ENCODE measurements at regions not wholly inside any gene's neighbourhood (a gene's known extent, or its start where the extent isn't known, plus 50 kb on each side); places are given as distances from the start of the nearest gene placed in this dataset.
"Not testable (repeated sequence)": the region's sequence is repeated elsewhere in the genome, so short reads cannot be mapped to it uniquely, and the experiment has no call there.

DNA sequence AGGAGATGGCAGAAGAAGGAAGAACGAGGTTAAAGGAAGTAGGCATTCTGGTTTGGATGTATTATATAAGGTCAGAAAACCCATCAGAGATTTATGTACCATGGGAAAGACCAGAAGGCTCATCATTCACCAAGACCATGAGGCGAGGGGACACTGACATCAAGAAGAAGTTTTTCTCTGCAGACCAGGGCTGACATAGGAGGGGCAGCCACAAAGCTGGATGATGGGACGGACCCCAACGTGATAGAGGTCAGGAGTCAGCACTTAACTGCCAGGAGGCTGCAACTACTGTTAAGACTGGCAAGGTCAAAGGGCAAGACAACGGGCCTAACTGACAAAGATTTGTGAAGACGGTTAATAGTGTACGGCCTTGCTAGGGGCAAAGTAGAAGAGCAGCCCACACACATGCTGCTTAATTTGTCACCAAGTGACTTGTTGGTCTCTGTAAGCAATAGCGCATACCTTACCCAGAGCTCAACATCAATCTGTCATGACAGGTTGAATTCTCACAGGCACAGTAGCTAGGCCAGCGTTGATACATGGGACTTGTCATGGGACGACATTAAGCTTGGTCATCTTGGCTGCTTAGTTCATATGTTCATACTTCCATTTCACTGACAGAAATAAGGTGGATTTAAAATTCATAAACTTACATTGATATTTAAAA is 579.7 kb upstream of the CDH10 start:
- DNase-seq (ENCODE audit: low read depth): no peak

DNA sequence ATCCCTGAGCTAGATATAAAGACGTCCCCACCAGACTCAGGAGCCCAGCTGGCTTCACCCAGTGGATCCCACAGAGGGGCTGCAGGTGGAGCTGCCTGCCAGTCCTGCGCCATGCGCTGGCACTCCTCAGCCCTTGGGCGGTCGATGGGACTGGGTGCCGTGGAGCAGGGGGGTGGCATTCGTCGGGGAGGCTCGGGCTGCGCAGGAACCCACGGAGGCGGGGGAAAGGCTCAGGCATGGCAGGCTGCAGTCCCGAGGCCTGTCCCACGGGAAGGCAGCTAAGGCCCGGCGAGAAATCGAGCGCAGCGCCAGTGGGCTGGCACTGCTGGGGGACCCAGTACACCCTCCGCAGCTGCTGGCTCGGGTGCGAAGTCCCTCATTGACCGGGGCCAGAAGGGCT is 555.1 kb upstream of the CDH10 start:
- DNase-seq (ENCODE audit: low read depth): not testable (repeated sequence)

DNA sequence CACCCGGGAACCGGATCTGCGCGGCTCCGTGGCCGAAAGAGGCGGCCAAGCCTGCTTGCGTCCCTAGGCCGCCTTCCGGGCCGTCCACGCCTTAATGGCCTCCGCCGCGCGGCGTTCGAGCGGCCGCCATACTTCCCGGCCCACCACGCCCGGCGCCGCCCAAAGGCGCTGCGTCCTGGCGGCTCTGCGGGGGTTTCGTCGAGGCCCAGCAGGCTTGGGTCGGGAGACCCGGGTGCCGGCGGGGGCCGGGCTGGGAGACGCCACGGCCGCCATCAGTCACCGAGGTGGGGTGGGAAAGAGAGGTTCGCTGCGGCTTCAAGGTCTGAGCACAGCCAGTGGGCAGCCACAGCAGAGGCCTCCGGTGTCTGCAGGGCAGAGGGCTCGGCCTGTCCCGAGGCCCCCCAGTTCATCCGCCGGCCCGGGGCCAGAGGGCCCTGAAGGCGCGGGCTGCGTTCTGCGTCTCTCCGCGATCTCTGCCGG is 545.8 kb upstream of the CDH10 start:
- DNase-seq (ENCODE audit: low read depth): no peak

DNA sequence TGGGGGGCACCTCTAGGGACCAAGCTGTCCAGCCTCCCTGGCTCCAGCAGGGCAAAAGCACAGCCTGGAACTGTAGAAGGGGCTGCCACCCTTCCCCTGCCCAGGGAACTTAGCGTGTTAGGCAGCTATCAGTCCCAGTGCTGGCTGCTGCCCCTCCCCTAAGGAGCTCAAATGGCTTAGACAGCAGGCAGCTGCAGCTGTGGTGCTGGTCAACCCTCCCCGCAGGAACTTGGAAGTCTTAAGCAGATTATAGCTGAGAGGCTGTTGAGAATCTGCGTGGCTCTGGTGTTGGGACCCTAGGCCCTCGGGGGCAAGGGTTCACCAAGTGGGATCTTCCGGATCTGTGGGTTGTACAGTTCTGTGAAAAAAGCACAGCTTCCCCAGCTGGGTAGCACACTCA is 536.5 kb upstream of the CDH10 start:
- DNase-seq (ENCODE audit: low read depth): no peak

DNA sequence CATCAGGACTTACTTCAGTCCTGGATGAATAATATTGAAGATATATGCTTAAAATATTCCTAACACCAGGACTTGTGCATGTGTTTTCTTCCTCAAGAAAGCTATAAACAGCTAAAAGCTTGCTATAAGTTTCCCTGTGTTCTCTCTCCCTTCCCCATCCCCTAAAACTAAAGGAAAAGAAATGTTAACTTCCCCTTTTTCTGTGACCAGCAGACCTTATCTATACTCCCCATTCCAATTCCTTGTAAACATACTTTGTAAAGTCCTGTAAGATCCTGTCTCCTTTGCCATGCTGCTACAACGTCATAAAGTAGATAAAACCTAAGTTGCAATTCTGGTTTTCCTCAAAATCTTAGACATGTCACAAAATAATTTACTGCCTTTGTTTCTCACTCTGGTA is 517.8 kb upstream of the CDH10 start:
- not testable (repeated sequence) for DNase-seq (ENCODE audit: low read depth)

DNA sequence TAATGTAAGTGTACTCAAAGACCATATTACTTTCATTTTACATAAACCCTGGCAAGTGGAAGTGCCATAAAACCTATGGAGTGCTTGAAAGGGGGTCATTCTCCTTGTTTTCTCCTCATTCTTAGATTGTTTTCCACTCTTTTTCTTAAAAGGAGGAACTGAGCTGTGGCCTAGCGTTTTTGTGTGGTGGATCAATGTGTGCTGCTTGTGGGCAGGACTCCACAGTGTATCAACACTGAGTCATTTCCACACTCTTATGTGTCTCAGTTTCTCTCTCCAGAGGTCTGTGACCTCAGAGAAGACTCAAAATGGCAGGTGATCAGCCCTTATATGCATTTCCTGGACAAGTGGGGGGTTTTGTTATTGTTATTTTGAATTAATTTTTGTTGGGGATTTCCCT is 516.1 kb upstream of the CDH10 start:
- no peak for DNase-seq (ENCODE audit: low read depth)

DNA sequence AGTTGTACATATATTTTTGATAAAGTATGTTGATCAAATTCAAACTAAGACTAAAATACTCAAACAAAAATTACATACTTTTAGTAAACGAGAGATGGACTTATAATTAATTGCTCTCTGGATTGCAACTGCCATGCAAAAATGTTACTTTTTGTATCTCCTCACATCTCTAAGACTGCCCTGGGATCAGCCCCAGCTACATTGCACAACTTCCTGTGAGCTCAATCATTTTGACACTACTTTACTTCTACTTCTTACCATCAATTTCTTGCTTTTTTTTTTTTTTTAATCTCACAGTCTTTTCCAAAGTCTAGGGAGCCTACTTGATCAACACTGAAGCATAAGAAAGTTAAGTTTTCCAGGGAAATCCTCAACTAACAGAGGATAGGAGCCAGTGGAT is 506.0 kb upstream of the CDH10 start:
- DNase-seq (ENCODE audit: low read depth): no peak

DNA sequence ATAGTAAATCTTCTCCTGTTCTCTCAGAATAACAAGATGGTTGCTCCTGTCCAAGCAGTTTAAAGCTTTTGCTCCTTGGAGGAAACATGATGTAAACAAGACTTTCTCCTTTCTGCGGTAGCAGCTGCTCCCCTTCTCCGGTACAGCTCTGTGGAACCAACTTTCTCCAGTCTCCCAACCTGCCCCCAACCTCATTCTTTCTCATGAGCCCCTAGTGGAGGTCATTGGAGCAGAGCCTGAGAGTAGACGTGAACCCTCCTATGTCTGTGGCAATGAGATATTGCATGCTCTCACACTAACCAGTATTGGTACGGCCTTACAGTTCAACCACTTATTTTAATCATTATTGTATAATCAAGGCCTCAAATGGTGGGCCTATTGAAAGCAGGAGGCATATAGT is 483.8 kb upstream of the CDH10 start:
- DNase-seq (ENCODE audit: low read depth): no peak

DNA sequence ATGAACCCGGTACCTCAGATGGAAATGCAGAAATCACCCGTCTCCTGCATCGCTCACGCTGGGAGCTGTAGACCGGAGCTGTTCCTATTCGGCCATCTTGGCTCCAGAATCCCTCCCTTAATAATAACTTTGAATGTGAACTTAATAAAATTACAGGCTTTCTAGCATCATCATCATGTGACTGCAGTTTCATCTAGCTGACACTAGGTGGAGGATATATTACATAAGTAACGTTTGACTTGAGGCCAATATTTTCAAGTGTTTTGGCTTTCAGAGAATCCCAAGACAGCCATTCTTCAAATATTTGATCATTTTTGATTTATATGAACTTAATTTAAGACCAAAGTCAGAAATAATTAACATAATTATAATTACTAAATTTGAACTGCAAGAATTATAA is 474.9 kb upstream of the CDH10 start:
- no peak for DNase-seq (ENCODE audit: low read depth)

DNA sequence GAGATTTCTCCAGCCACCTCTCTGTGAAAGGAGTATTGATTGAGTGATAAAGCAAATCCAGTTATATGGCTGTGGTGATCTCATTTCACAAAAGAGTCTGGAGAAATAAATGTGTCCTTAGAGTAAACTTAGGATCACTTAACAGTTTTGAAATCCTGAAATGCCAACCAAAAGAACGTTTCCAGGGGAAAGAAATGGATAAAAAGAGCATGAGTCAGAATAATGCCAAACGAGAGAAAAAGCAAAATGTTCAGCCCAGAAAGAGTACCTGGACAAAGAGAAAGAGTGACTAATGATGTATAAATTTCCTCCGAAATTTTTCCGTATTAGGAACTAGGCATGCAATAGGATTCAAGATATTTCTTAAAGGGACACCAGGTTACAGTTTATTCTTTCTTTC is 463.1 kb upstream of the CDH10 start:
- no peak for DNase-seq (ENCODE audit: low read depth)

DNA sequence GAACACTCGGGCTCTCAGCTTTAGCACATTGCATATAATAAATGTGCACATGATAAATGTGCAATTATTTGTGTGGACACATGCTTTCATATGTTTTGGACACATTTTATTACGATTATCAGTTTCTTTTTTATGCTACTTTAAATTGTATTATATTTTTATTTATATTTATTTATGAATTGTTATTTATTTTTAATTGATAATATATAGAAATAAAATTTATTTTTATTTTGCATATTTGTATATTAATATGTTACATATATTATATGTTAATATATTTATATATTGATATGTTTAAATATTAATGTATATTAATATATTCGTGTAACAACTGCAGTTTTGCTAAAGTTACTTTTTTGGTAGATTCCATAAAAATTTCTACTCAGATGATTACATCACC is 454.8 kb upstream of the CDH10 start:
- DNase-seq (ENCODE audit: low read depth): no peak

DNA sequence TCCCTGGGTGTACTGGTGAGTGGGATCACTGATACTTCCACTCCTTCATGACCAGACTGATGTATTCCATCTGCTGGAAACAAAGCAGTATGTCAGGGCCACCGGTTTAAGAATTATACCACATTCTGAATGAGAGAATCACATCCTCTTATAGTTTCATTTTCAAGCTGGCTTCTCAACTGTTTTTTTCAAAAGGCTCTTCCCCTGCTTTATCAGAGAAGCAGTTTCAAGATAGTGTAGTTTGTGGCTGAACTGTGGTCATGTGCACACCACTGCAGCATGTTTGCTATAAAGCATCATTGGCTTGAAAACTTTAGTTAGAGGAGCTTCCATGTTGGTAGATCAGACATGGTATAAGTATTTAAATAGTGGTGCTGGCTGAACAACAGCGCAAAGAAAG is 450.5 kb upstream of the CDH10 start:
- no peak for DNase-seq (ENCODE audit: low read depth)

DNA sequence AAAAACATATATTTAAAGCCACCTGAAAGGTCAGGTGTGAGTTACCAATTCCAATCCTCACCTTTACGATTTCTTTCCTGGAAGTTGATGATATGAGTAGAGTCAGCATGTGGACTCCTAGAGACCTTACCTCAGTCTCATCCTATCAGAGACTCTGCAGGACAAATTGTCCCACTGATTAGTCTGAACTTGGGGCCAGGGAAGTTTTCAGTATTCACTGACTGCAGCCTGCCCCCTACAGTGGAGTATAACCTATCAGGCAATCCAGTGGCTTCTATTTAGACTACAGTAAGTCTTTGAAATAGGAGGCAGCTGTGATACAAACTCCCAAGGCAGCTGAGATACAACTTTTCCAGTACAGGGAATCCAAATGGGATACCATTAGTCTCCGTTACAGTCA is 449.4 kb upstream of the CDH10 start:
- no peak for DNase-seq (ENCODE audit: low read depth)

DNA sequence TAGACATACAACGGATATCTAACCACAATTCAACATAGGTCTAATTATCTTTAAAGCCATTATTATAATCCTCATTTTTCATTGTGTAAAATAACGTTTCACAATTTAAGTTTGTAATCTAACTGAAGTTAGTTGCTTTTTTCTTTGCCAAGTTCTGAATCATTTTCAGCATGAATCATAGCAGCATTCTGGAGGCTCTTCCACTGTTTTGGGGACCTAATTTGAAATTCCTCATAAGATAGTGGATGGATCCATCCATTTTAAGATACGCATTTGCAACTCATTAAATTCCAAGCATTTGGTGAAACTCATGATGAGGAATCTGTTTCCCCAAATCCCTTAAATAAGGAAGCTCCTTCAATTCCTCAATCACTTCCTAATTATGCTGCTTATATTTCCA is 447.1 kb upstream of the CDH10 start:
- DNase-seq (ENCODE audit: low read depth): no peak

DNA sequence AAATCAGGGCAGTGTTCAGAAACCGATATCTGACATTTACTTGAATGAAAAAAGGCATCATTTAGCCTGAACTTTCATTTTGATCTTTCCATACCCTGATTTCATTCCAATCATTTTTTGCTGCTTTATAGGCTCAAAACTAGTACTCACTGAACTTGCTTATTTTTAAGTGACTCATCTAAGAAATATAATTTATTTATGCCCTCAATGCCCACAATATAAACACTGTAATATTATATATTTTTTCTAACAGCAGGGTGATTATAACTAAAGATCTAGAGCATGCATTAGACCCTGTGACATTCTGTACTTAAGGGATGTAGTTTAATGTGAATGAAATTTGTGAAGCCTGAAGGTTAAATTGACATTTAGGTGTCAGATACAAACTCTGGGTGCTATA is 446.1 kb upstream of the CDH10 start:
- DNase-seq (ENCODE audit: low read depth): no peak

DNA sequence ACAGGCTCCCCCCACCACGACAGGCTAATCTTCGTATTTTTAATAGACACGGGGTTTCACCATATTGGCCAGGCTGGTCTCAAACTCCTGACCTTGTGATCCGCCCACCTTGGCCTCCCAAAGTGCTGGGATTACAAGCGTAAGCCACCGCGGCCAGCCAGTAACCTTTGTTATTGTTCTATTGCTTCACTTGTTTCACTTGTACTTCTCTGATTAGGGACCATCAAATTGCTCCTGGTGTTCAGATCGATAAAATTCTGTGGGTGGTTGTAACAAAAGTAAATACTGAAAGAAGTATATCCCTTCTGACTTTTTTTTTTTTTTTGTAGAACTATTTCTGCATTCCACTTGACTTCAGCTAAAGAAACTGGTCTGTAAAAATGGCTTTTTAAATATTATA is 445.5 kb upstream of the CDH10 start:
- DNase-seq (ENCODE audit: low read depth): no peak

DNA sequence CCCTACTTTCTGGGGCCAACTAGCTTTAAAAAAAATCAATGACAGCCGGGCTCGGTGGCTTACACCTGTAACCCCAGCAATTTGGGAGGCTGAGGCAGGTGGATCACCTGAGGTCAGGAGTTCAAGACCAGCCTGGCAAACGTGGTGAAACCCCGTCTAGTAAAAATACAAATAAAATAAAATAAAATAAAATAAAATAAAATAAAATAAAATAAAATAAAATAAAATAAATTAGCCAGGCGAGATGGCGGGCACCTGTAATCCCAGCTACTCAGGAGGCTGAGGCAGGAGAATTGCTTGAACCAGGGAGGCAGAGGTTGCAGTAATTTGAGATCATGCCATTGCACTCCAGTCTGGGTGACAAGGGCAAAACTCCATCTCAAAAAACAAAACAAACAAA is 443.9 kb upstream of the CDH10 start:
- DNase-seq (ENCODE audit: low read depth): not testable (repeated sequence)

DNA sequence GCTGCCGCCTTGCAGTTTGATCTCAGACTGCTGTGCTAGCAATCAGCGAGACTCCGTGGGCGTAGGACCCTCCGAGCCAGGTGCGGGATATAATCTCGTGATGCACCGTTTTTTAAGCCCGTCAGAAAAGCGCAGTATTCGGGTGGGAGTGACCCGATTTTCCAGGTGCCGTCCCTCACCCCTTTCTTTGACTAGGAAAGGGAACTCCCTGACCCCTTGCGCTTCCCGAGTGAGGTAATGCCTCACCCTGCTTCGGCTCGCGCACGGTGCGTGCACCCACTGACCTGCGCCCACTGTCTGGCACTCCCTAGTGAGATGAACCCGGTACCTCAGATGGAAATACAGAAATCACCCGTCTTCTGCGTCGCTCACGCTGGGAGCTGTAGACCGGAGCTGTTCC is 438.5 kb upstream of the CDH10 start:
- DNase-seq (ENCODE audit: low read depth): not testable (repeated sequence)

DNA sequence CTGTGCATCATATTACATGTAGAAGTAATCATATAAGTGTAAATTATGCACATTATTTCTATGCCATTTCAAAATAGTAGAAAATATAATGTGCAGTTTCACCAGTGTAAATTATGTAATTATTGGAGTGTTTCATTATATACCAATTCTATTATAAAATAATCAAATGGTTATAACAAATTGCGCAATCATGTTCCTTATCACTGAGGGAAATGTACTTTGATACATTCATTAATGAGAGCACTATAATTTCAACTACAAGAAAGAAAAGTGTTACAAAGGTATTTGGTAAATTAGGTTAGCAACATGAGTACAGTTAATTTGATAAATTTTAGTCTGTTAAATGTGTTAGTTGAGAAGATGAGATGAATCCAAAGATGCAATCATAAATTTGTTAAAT is 421.5 kb upstream of the CDH10 start:
- no peak for DNase-seq (ENCODE audit: low read depth)

DNA sequence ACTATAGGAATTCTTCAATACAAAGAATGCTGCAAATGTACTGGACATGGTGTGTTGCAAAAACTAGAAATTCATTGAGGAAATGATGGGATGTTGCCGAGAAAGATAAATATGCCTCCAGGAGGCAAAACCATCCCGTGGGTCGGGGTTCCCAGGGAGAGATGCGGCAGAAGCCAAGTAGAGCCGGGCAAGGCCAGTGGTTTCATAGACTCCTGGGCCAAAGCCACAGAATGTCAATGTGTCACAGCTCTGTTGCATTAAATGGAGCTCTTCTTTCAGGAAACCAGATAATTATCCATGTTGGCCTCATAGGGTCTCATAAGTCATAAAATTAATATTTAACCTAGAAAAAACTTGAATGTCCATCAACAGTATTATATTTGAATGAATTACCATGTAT is 419.5 kb upstream of the CDH10 start:
- DNase-seq (ENCODE audit: low read depth): no peak

DNA sequence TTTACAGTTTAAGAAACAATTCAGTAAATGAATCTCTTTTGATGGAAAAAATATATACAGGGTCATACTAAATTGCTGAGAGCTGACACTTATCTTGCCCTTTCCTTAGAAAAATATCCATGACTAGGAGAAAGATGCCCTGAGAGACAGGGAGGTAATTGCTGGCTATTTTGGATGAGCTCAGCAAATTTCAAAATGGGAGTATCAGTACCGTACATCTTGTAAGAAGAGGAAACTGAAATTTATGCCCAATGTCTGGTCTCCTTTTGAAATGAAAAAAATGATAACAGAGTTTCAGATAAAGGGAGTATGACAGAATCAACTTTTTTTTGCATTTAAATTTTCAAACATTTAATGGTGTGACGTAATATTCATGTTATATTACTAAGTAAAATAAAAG is 415.8 kb upstream of the CDH10 start:
- DNase-seq (ENCODE audit: low read depth): no peak

DNA sequence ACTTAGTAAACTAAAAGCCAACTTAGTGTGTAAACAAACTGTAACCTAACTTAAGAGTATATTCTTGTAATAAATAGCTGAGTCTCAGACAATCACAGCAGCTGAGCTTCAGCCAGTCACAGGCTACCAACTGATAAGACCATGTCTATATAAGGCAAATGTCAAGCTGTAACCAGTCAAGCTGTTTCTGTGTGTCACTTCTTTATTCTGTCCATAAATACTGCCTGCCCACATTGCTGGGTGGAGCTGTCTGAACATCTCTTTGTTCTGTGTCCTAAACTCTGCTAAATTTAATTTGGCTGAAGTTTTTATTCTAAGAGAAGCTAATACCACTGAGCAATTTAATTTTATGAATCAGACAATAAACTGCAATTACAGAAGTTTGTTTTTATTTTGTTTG is 412.1 kb upstream of the CDH10 start:
- no peak for DNase-seq (ENCODE audit: low read depth)

DNA sequence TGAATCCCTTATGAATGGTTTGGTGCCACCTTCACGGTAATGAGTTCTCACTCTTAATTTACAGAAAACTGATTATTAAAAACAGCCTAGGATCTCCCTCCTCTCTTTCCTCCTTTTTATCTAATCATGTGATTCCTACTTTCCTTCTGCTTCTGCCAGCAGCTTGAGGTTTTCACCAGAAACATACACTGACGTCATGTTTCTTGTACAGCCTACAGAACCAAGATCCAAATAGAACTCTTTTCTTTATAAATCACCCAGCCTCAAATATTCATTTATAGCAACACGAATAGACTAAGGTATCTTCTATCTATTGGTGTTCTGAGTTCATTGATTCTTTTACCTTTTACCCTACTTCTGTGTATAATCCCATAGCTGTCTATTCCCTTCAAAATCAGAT is 388.9 kb upstream of the CDH10 start:
- DNase-seq (ENCODE audit: low read depth): no peak

DNA sequence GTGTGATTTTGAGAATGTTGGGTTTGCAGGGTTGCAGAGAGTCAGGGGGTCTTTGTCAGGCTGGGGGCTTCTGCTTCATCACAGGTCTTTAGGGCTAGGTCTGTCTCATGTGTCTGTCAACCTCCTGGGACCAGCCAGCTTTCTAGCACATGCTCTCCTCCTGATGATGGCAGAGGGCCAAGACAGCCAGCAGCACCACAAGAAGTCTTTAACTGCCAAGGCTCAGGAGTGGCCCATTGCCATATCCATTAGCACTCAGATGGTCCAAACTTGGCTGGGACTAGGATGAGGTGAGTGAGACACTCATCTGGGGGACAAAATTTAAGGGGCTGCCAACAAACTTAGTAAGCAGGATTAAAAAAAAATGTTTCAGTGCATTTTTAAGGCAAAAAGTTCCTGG is 384.2 kb upstream of the CDH10 start:
- no peak for DNase-seq (ENCODE audit: low read depth)
